HCT116 (cell line): ENCODE measurements at regions not wholly inside any gene's neighbourhood (a gene's known extent, or its start where the extent isn't known, plus 50 kb on each side); places are given as distances from the start of the nearest gene placed in this dataset.
"Not testable (repeated sequence)": the region's sequence is repeated elsewhere in the genome, so short reads cannot be mapped to it uniquely, and the experiment has no call there.

Source experiments
- EZH2 ChIP-seq: fragments of 200-600 bp; sonication (generic); IDR thresholded peaks from 2 replicates; pipeline ENCODE4 v1.6.1; 2017; ENCODE audit warnings: antibody characterized with exemption, mixed run types
- EZH2phosphoT487 ChIP-seq: fragments of 200-600 bp; IDR thresholded peaks from 2 replicates; pipeline ENCODE4 v1.6.1; 2018; ENCODE audit warnings: antibody characterized with exemption, borderline replicate concordance
- POLR2A ChIP-seq: IDR thresholded peaks from 2 replicates; pipeline ENCODE4 v1.7.0; 2011; ENCODE audit warnings: borderline replicate concordance; ENCODE audit not compliant: insufficient read depth, insufficient read length; ENCODE audit errors: extremely low read depth
- POLR2AphosphoS5 ChIP-seq: IDR thresholded peaks from 2 replicates; pipeline ENCODE4 v1.6.1; 2011; ENCODE audit warnings: mild to moderate bottlenecking, low read depth, low read length, moderate library complexity
- SIN3A ChIP-seq: IDR thresholded peaks from 2 replicates; pipeline ENCODE4 v1.6.1; 2012; ENCODE audit warnings: low read depth
- SP1 ChIP-seq: IDR thresholded peaks from 2 replicates; pipeline ENCODE4 v1.6.1; 2012; ENCODE audit warnings: low read depth
- SRF ChIP-seq: IDR thresholded peaks from 2 replicates; pipeline ENCODE4 v1.6.1; 2012; ENCODE audit warnings: low read depth
- TF ChIP-seq, protein P1 (sequence below), 3 experiments: fragments of 200-600 bp in 1 of 3; sonication (generic) in 1 of 3; IDR thresholded peaks in 2 of 3; conservative IDR thresholded peaks in 1 of 3; 2 replicates each; pipeline ENCODE4 v1.5.1; 2012 to 2017; ENCODE audit warnings: low read depth in 2 of 3, low read length in 2 of 3, antibody characterized with exemption in 1 of 3, borderline replicate concordance in 1 of 3, control low read depth in 1 of 3, mild to moderate bottlenecking in 1 of 3, mixed read lengths in 1 of 3, mixed run types in 1 of 3, moderate library complexity in 1 of 3; ENCODE audit not compliant: insufficient read depth in 1 of 3
- TF ChIP-seq, protein P2 (sequence below): IDR thresholded peaks from 2 replicates; pipeline ENCODE4 v1.6.1; 2012; ENCODE audit warnings: low read depth
- TF ChIP-seq, protein P3 (sequence below): IDR thresholded peaks from 2 replicates; pipeline ENCODE4 v1.6.1; 2012

DNA sequence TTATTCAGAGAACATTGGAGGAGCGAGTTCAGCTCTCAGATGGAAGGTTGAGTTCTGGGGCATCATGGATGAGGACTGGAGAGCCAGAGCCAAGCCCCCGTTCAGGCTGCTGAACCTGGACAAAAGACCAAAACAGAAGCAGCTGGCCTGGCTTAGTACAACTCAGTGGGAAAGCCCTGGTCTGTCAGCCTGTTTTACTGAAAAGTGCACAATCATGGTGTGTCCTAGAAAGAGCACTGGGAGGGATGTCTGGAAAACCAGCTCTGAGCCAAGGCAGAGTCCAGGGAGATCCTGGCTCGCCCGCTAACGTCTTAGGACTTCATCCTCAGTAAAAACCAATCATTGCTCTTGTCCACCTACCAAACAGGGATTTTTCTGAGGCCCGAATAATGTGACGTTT, 129.7 kb upstream of the MTLN start:
- TF ChIP-seq EZH2phosphoT487, SP1, EZH2, SRF, POLR2A, POLR2AphosphoS5, SIN3A: not testable (repeated sequence)
- TF ChIP-seq, protein P1, sequence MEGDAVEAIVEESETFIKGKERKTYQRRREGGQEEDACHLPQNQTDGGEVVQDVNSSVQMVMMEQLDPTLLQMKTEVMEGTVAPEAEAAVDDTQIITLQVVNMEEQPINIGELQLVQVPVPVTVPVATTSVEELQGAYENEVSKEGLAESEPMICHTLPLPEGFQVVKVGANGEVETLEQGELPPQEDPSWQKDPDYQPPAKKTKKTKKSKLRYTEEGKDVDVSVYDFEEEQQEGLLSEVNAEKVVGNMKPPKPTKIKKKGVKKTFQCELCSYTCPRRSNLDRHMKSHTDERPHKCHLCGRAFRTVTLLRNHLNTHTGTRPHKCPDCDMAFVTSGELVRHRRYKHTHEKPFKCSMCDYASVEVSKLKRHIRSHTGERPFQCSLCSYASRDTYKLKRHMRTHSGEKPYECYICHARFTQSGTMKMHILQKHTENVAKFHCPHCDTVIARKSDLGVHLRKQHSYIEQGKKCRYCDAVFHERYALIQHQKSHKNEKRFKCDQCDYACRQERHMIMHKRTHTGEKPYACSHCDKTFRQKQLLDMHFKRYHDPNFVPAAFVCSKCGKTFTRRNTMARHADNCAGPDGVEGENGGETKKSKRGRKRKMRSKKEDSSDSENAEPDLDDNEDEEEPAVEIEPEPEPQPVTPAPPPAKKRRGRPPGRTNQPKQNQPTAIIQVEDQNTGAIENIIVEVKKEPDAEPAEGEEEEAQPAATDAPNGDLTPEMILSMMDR (IDR thresholded peaks at IDR 0.05 in 2 of 3, conservative IDR thresholded peaks at IDR 0.05 in 1 of 3; ENCODE audit: borderline replicate concordance in 1 of 3, insufficient read depth in 1 of 3, low read depth in 2 of 3, low read length in 2 of 3): not testable (repeated sequence)
- TF ChIP-seq, protein P2, sequence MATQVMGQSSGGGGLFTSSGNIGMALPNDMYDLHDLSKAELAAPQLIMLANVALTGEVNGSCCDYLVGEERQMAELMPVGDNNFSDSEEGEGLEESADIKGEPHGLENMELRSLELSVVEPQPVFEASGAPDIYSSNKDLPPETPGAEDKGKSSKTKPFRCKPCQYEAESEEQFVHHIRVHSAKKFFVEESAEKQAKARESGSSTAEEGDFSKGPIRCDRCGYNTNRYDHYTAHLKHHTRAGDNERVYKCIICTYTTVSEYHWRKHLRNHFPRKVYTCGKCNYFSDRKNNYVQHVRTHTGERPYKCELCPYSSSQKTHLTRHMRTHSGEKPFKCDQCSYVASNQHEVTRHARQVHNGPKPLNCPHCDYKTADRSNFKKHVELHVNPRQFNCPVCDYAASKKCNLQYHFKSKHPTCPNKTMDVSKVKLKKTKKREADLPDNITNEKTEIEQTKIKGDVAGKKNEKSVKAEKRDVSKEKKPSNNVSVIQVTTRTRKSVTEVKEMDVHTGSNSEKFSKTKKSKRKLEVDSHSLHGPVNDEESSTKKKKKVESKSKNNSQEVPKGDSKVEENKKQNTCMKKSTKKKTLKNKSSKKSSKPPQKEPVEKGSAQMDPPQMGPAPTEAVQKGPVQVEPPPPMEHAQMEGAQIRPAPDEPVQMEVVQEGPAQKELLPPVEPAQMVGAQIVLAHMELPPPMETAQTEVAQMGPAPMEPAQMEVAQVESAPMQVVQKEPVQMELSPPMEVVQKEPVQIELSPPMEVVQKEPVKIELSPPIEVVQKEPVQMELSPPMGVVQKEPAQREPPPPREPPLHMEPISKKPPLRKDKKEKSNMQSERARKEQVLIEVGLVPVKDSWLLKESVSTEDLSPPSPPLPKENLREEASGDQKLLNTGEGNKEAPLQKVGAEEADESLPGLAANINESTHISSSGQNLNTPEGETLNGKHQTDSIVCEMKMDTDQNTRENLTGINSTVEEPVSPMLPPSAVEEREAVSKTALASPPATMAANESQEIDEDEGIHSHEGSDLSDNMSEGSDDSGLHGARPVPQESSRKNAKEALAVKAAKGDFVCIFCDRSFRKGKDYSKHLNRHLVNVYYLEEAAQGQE: not testable (repeated sequence)
- TF ChIP-seq, protein P3, sequence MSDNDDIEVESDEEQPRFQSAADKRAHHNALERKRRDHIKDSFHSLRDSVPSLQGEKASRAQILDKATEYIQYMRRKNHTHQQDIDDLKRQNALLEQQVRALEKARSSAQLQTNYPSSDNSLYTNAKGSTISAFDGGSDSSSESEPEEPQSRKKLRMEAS: not testable (repeated sequence)
